ENCODE measurements at regions not wholly inside any gene's neighbourhood (a gene's known extent, or its start where the extent isn't known, plus 50 kb on each side); places are given as distances from the start of the nearest gene placed in this dataset.
A peak's percentile ranks its signal among the peaks of the same experiment; 100 is the strongest.

GRCh38 chr14:101217616-101218371, 314.3 kb upstream of the RTL1 start:
- DNase-seq (ENCODE audit: low read depth), result no peak
- TF ChIP-seq CTCF (IDR thresholded peaks at IDR 0.05; ENCODE audit: insufficient read depth, low read depth, low read length), result no peak
- H3K4me3 ChIP-seq (ENCODE audit: low read depth, low read length), result no peak overlapping the region

- peak; percentile 87 for DNase-seq (ENCODE audit: low read depth)
- H3K4me3 ChIP-seq (ENCODE audit: low read depth, low read length), result no peak overlapping the region
- TF ChIP-seq CTCF (IDR thresholded peaks at IDR 0.05; ENCODE audit: insufficient read depth, low read depth, low read length), result no peak
Measured at GRCh38 chr14:101219896-101220703, 316.6 kb upstream of the RTL1 start.

GRCh38 chr14:101220921-101221510, 317.5 kb upstream of the RTL1 start:
- no peak for DNase-seq (ENCODE audit: low read depth)
- no peak for TF ChIP-seq CTCF (IDR thresholded peaks at IDR 0.05; ENCODE audit: insufficient read depth, low read depth, low read length)
- H3K4me3 ChIP-seq (ENCODE audit: low read depth, low read length), result no peak overlapping the region

GRCh38 chr14:101221549-101222160, 318.1 kb upstream of the RTL1 start:
- DNase-seq (ENCODE audit: low read depth), result no peak
- no peak for TF ChIP-seq CTCF (IDR thresholded peaks at IDR 0.05; ENCODE audit: insufficient read depth, low read depth, low read length)
- H3K4me3 ChIP-seq (ENCODE audit: low read depth, low read length), result no peak overlapping the region

GRCh38 chr14:101222362-101223070, 319.0 kb upstream of the RTL1 start:
- no peak overlapping the region for H3K4me3 ChIP-seq (ENCODE audit: low read depth, low read length)
- TF ChIP-seq CTCF (IDR thresholded peaks at IDR 0.05; ENCODE audit: insufficient read depth, low read depth, low read length), result no peak

GRCh38 chr14:101223127-101223526, 319.6 kb upstream of the RTL1 start:
- no peak overlapping the region for H3K4me3 ChIP-seq (ENCODE audit: low read depth, low read length)
- no peak for TF ChIP-seq CTCF (IDR thresholded peaks at IDR 0.05; ENCODE audit: insufficient read depth, low read depth, low read length)
- DNase-seq (ENCODE audit: low read depth), result no peak

More at GRCh38 chr14:101222362-101223070, 319.0 kb upstream of the RTL1 start:
- DNase-seq (ENCODE audit: low read depth), result no peak
